ENCODE measurements at regions not wholly inside any gene's neighbourhood (a gene's known extent, or its start where the extent isn't known, plus 50 kb on each side); places are given as distances from the start of the nearest gene placed in this dataset.

DNA sequence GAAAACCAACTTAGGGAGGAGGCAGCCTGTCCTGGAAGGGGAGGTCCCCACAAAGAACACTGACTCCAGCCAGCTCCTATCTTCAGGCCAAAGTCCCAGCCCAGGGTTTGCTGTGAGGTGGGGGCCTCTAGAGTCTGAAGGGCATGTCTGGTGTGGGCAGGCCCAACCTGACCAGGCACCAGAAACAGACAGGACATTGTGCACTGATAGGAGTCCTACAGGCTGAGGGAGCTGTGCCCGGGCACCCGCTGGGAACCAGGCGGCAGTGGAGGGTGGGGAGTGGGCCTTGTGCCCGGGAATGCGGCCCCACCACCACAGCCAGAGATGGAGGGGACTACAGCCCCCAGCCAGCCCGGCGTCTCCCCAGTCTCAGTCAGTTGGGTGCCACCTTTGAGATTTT lies 161.4 kb downstream of the WNT7A start:
- H3K9me3 Mint-ChIP-seq (ENCODE audit: low read depth) = peaks cover 31% of the 10 kb centered on the region
- TF ChIP-seq, protein P1, sequence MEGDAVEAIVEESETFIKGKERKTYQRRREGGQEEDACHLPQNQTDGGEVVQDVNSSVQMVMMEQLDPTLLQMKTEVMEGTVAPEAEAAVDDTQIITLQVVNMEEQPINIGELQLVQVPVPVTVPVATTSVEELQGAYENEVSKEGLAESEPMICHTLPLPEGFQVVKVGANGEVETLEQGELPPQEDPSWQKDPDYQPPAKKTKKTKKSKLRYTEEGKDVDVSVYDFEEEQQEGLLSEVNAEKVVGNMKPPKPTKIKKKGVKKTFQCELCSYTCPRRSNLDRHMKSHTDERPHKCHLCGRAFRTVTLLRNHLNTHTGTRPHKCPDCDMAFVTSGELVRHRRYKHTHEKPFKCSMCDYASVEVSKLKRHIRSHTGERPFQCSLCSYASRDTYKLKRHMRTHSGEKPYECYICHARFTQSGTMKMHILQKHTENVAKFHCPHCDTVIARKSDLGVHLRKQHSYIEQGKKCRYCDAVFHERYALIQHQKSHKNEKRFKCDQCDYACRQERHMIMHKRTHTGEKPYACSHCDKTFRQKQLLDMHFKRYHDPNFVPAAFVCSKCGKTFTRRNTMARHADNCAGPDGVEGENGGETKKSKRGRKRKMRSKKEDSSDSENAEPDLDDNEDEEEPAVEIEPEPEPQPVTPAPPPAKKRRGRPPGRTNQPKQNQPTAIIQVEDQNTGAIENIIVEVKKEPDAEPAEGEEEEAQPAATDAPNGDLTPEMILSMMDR (IDR thresholded peaks at IDR 0.05; ENCODE audit: unreplicated experiment) = no peak
- H3K4me3 Mint-ChIP-seq (ENCODE audit: low read depth) = no peak overlapping the region
- H3K4me1 Mint-ChIP-seq (ENCODE audit: low read depth) = no peaks in the 10 kb centered on the region
- H3K36me3 Mint-ChIP-seq (ENCODE audit: insufficient read depth) = no peaks in the 10 kb centered on the region
- H3K27ac Mint-ChIP-seq = no peak overlapping the region
- H3K27me3 Mint-ChIP-seq = no peaks in the 10 kb centered on the region
- peak; percentile 5 for DNase-seq (ENCODE audit: low spot score, unreplicated experiment)

- Mint-ChIP-seq H3K27ac (no peak overlapping the region), H3K27me3 (no peaks in the 10 kb centered on the region), H3K4me1 (ENCODE audit: low read depth) (no peaks in the 10 kb centered on the region), H3K36me3 (ENCODE audit: insufficient read depth) (no peaks in the 10 kb centered on the region), H3K9me3 (ENCODE audit: low read depth) (peaks cover 31% of the 10 kb centered on the region), H3K4me3 (ENCODE audit: low read depth) (no peak overlapping the region)
- no peak for DNase-seq (ENCODE audit: low spot score, unreplicated experiment)
- TF ChIP-seq, protein P1 (IDR thresholded peaks at IDR 0.05; ENCODE audit: unreplicated experiment) = no peak
Observed at GRCh38 chr3:13718000-13718399, 161.9 kb downstream of the WNT7A start.

DNA sequence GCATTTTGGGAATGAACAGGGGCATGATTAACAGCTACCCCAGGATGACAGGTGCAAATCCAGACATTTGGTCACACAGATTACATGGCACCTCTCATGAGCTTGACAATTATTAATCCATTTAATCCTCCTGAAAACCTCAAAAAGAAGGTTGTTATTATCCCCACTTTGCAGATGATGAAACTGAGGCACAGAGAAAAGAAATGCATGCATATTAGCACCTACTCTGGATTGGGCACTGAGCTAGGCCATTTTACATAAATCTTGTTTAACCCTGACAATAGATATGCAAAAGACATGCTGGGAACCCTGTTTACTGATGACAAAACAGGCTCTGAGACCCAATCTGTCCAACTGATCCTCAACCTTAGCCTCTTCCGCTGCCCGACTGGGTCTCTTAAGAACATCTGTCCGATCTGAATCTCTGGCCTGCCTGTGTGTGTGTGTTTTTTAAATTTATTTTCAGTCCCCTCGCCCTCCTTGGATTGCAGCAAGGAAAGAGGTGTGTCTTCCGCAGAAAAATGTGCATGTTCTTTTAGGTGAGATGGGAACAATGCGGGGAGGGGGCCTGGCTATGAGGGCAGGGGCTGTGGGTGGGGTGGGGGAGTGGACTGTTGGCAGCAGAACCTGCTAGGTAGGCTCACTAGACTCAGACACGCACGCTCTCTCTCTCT lies 162.5 kb downstream of the WNT7A start:
- H3K4me3 Mint-ChIP-seq (ENCODE audit: low read depth) = no peak overlapping the region
- H3K9me3 Mint-ChIP-seq (ENCODE audit: low read depth) = peaks cover 25% of the 10 kb centered on the region
- TF ChIP-seq, protein P1 (IDR thresholded peaks at IDR 0.05; ENCODE audit: unreplicated experiment) = no peak
- no peaks in the 10 kb centered on the region for H3K4me1 Mint-ChIP-seq (ENCODE audit: low read depth)
- peaks cover 1% of the 10 kb centered on the region for H3K27me3 Mint-ChIP-seq
- no peaks in the 10 kb centered on the region for H3K36me3 Mint-ChIP-seq (ENCODE audit: insufficient read depth)
- no peak for DNase-seq (ENCODE audit: low spot score, unreplicated experiment)
- H3K27ac Mint-ChIP-seq = no peak overlapping the region

DNA sequence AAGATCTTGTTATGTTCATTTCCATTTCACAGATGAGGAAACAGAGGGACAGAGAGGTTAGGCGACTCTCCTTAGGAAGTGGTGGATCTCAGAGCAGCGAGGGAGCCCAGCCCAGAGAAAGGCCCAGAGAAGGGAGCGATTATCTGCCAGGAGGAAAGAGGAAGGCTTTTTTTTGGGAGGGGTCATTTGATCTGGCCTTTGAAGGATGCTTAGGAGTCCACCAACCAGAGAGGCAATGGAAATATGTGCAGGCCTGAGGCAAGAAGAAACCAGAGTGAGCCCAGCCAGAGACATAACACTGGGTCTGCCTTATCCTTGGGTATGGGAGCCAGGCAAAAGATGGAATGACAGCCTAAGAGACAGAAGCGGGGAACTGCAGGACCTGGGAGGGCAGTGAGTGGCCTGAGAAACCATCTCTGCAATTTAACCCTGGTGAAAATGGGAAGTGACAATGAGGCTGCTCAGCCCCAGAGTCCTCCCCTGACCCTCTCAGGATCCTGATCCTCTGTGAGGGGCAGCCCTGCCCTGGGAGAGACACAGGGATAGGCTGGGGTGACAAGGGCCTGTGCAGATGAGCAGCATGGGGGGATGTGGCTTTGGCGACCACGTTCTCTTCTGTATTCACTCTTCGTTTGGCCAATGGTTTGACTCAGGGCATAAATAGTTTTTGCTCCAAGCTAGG lies 163.2 kb downstream of the WNT7A start:
- peaks cover 8% of the 10 kb centered on the region for H3K27me3 Mint-ChIP-seq
- H3K4me3 Mint-ChIP-seq (ENCODE audit: low read depth) = no peak overlapping the region
- no peaks in the 10 kb centered on the region for H3K4me1 Mint-ChIP-seq (ENCODE audit: low read depth)
- no peaks in the 10 kb centered on the region for H3K36me3 Mint-ChIP-seq (ENCODE audit: insufficient read depth)
- H3K9me3 Mint-ChIP-seq (ENCODE audit: low read depth) = peaks cover 20% of the 10 kb centered on the region
- DNase-seq (ENCODE audit: low spot score, unreplicated experiment) = peak; percentile 6
- H3K27ac Mint-ChIP-seq = no peak overlapping the region
- TF ChIP-seq, protein P1 (IDR thresholded peaks at IDR 0.05; ENCODE audit: unreplicated experiment) = no peak

GRCh38 chr3:13715961-13716360 lies 163.9 kb downstream of the WNT7A start:
- no peak for DNase-seq (ENCODE audit: low spot score, unreplicated experiment)
- H3K9me3 Mint-ChIP-seq (ENCODE audit: low read depth) = peaks cover 27% of the 10 kb centered on the region
- TF ChIP-seq, protein P1 (IDR thresholded peaks at IDR 0.05; ENCODE audit: unreplicated experiment) = no peak
- H3K36me3 Mint-ChIP-seq (ENCODE audit: insufficient read depth) = no peaks in the 10 kb centered on the region
- no peak overlapping the region for H3K27ac Mint-ChIP-seq
- peaks cover 15% of the 10 kb centered on the region for H3K27me3 Mint-ChIP-seq
- no peak overlapping the region for H3K4me3 Mint-ChIP-seq (ENCODE audit: low read depth)
- no peaks in the 10 kb centered on the region for H3K4me1 Mint-ChIP-seq (ENCODE audit: low read depth)

Data from progenitor cell of endocrine pancreas (in vitro differentiated cells).